GM20000 (cell line): ENCODE measurements at regions not wholly inside any gene's neighbourhood (a gene's known extent, or its start where the extent isn't known, plus 50 kb on each side); places are given as distances from the start of the nearest gene placed in this dataset.

Experiments
- DNase-seq: peaks from one replicate; pipeline ENCODE4 v3.0.0; 2012; ENCODE audit warnings: low spot score
- CTCF ChIP-seq: IDR thresholded peaks from 2 replicates; pipeline ENCODE4 v1.5.1; 2012; ENCODE audit warnings: mild to moderate bottlenecking, control low read depth; ENCODE audit errors: extremely low read depth, missing control alignments

- DNase-seq: no peak
- no peak for TF ChIP-seq CTCF
These were observed 260.2 kb upstream of the DYNLRB2 start for GRCh38 chr16:80280557-80280956.

GRCh38 chr16:80279656-80280055, 261.1 kb upstream of the DYNLRB2 start:
- DNase-seq: no peak

GRCh38 chr16:80277182-80277581, 263.6 kb upstream of the DYNLRB2 start:
- TF ChIP-seq CTCF: no peak
- DNase-seq: no peak

More at GRCh38 chr16:80279656-80280055, 261.1 kb upstream of the DYNLRB2 start:
- TF ChIP-seq CTCF: no peak

GRCh38 chr16:80274576-80275191, 266.1 kb upstream of the DYNLRB2 start:
- no peak for DNase-seq

GRCh38 chr16:80273635-80274538, 266.9 kb upstream of the DYNLRB2 start:
- no peak for TF ChIP-seq CTCF
- DNase-seq: no peak

More at GRCh38 chr16:80274576-80275191, 266.1 kb upstream of the DYNLRB2 start:
- no peak for TF ChIP-seq CTCF

- TF ChIP-seq CTCF: no peak
- no peak for DNase-seq
These were observed 275.0 kb upstream of the DYNLRB2 start for GRCh38 chr16:80265624-80266306.
